ENCODE measurements at regions not wholly inside any gene's neighbourhood (a gene's known extent, or its start where the extent isn't known, plus 50 kb on each side); places are given as distances from the start of the nearest gene placed in this dataset.

GRCh38 chr13:107102676-107103075 is 534.7 kb upstream of the ARGLU1 start:
- no peak overlapping the region for H4K91ac ChIP-seq (ENCODE audit: low read length)
- H3K18ac ChIP-seq (ENCODE audit: low read depth in 1 of 2, low read length in 2 of 2): no peak overlapping the region
- H3K9ac ChIP-seq (ENCODE audit: low read length): no peak overlapping the region
- H3K14ac ChIP-seq (ENCODE audit: low read length in 2 of 2): no peak overlapping the region
- H2BK15ac ChIP-seq (ENCODE audit: low read depth, poor library complexity, severe bottlenecking): no peak overlapping the region
- no peaks in the 10 kb centered on the region for H3K79me1 ChIP-seq (replicated peaks; ENCODE audit: low read length, poor library complexity, severe bottlenecking)
- no CpG with 5 or more reads among the region's 1 CpG for WGBS
- H2BK120ac ChIP-seq (ENCODE audit: low read depth, low read length): no peak overlapping the region
- no peak overlapping the region for H2AK5ac ChIP-seq (ENCODE audit: low read length, severe bottlenecking)
- no peak overlapping the region for H2BK12ac ChIP-seq (ENCODE audit: low read length in 2 of 2)
- no peak overlapping the region for H3K4me2 ChIP-seq (ENCODE audit: low read length, poor library complexity, severe bottlenecking)
- no peak overlapping the region for H3K4me3 ChIP-seq (ENCODE audit: insufficient read depth in 1 of 2, low read depth in 1 of 2, low read length in 2 of 2)
- H2BK5ac ChIP-seq (ENCODE audit: low read depth, low read length, poor library complexity, severe bottlenecking): no peak overlapping the region
- no peaks in the 10 kb centered on the region for H3K36me3 ChIP-seq (ENCODE audit: control insufficient read depth in 1 of 2, insufficient read depth in 2 of 2, low read depth in 1 of 2, low read length in 2 of 2)
- peaks cover 6% of the 10 kb centered on the region for H3K4me1 ChIP-seq (ENCODE audit: control insufficient read depth, insufficient read depth, low read depth, low read length)
- H2AFZ ChIP-seq (ENCODE audit: low read depth, low read length): no peak overlapping the region
- H3K4ac ChIP-seq (ENCODE audit: low read depth in 1 of 2, low read length in 2 of 2): no peak overlapping the region
- no peak overlapping the region for H3K27ac ChIP-seq (ENCODE audit: low read length, poor library complexity, severe bottlenecking)
- H3K9me3 ChIP-seq (ENCODE audit: control insufficient read depth, low read length): no peaks in the 10 kb centered on the region
- no peaks in the 10 kb centered on the region for H3K27me3 ChIP-seq (ENCODE audit: control insufficient read depth in 1 of 2, insufficient read depth in 1 of 2, low read length in 2 of 2)
- no peak overlapping the region for H3K23ac ChIP-seq (ENCODE audit: low read length in 2 of 2)
- no peak for DNase-seq
- H4K8ac ChIP-seq (ENCODE audit: low read length): no peak overlapping the region

- Histone ChIP-seq H2BK12ac (ENCODE audit: low read length in 2 of 2) (no peak overlapping the region), H4K8ac (ENCODE audit: low read length) (no peak overlapping the region), H3K18ac (ENCODE audit: low read depth in 1 of 2, low read length in 2 of 2) (no peak overlapping the region), H2BK120ac (ENCODE audit: low read depth, low read length) (no peak overlapping the region), H3K36me3 (ENCODE audit: control insufficient read depth in 1 of 2, insufficient read depth in 2 of 2, low read depth in 1 of 2, low read length in 2 of 2) (no peaks in the 10 kb centered on the region), H4K91ac (ENCODE audit: low read length) (no peak overlapping the region), H3K14ac (ENCODE audit: low read length in 2 of 2) (no peak overlapping the region), H3K4me3 (ENCODE audit: insufficient read depth in 1 of 2, low read depth in 1 of 2, low read length in 2 of 2) (no peak overlapping the region), H3K27ac (ENCODE audit: low read length, poor library complexity, severe bottlenecking) (peak overlapping the region; percentile 81), H2BK15ac (ENCODE audit: low read depth, poor library complexity, severe bottlenecking) (no peak overlapping the region), H3K9ac (ENCODE audit: low read length) (peak overlapping the region; percentile 57), H3K9me3 (ENCODE audit: control insufficient read depth, low read length) (no peaks in the 10 kb centered on the region), H2AFZ (ENCODE audit: low read depth, low read length) (no peak overlapping the region), H2BK5ac (ENCODE audit: low read depth, low read length, poor library complexity, severe bottlenecking) (no peak overlapping the region), H3K79me1 (replicated peaks; ENCODE audit: low read length, poor library complexity, severe bottlenecking) (no peaks in the 10 kb centered on the region), H2AK5ac (ENCODE audit: low read length, severe bottlenecking) (no peak overlapping the region), H3K4me2 (ENCODE audit: low read length, poor library complexity, severe bottlenecking) (no peak overlapping the region), H3K23ac (ENCODE audit: low read length in 2 of 2) (no peak overlapping the region), H3K4ac (ENCODE audit: low read depth in 1 of 2, low read length in 2 of 2) (no peak overlapping the region), H3K4me1 (ENCODE audit: control insufficient read depth, insufficient read depth, low read depth, low read length) (peaks cover 6% of the 10 kb centered on the region), H3K27me3 (ENCODE audit: control insufficient read depth in 1 of 2, insufficient read depth in 1 of 2, low read length in 2 of 2) (no peaks in the 10 kb centered on the region)
- DNase-seq: peak; percentile 50
- WGBS: 40% methylated on average over 3 of the region's 3 CpGs
Observed at GRCh38 chr13:107099661-107100060, 531.7 kb upstream of the ARGLU1 start.

GRCh38 chr13:107097916-107098315 is 530.0 kb upstream of the ARGLU1 start:
- DNase-seq: no peak
- 86% methylated on average over 6 of the region's 7 CpGs for WGBS
- H3K79me1 ChIP-seq (replicated peaks; ENCODE audit: low read length, poor library complexity, severe bottlenecking): no peaks in the 10 kb centered on the region
- H2BK12ac ChIP-seq (ENCODE audit: low read length in 2 of 2): no peak overlapping the region
- H2AFZ ChIP-seq (ENCODE audit: low read depth, low read length): no peak overlapping the region
- no peak overlapping the region for H2BK15ac ChIP-seq (ENCODE audit: low read depth, poor library complexity, severe bottlenecking)
- no peak overlapping the region for H3K4ac ChIP-seq (ENCODE audit: low read depth in 1 of 2, low read length in 2 of 2)
- H3K9me3 ChIP-seq (ENCODE audit: control insufficient read depth, low read length): no peaks in the 10 kb centered on the region
- H3K27ac ChIP-seq (ENCODE audit: low read length, poor library complexity, severe bottlenecking): no peak overlapping the region
- H3K4me3 ChIP-seq (ENCODE audit: insufficient read depth in 1 of 2, low read depth in 1 of 2, low read length in 2 of 2): no peak overlapping the region
- H3K4me2 ChIP-seq (ENCODE audit: low read length, poor library complexity, severe bottlenecking): no peak overlapping the region
- no peaks in the 10 kb centered on the region for H3K27me3 ChIP-seq (ENCODE audit: control insufficient read depth in 1 of 2, insufficient read depth in 1 of 2, low read length in 2 of 2)
- H2BK5ac ChIP-seq (ENCODE audit: low read depth, low read length, poor library complexity, severe bottlenecking): no peak overlapping the region
- H3K14ac ChIP-seq (ENCODE audit: low read length in 2 of 2): no peak overlapping the region
- no peak overlapping the region for H3K23ac ChIP-seq (ENCODE audit: low read length in 2 of 2)
- no peaks in the 10 kb centered on the region for H3K36me3 ChIP-seq (ENCODE audit: control insufficient read depth in 1 of 2, insufficient read depth in 2 of 2, low read depth in 1 of 2, low read length in 2 of 2)
- no peak overlapping the region for H4K8ac ChIP-seq (ENCODE audit: low read length)
- H3K9ac ChIP-seq (ENCODE audit: low read length): no peak overlapping the region
- H3K4me1 ChIP-seq (ENCODE audit: control insufficient read depth, insufficient read depth, low read depth, low read length): peaks cover 3% of the 10 kb centered on the region
- H2AK5ac ChIP-seq (ENCODE audit: low read length, severe bottlenecking): no peak overlapping the region
- no peak overlapping the region for H3K18ac ChIP-seq (ENCODE audit: low read depth in 1 of 2, low read length in 2 of 2)
- no peak overlapping the region for H4K91ac ChIP-seq (ENCODE audit: low read length)
- no peak overlapping the region for H2BK120ac ChIP-seq (ENCODE audit: low read depth, low read length)

GRCh38 chr13:107095876-107096275 is 527.9 kb upstream of the ARGLU1 start:
- no CpG with 5 or more reads among the region's 2 CpGs for WGBS
- no peak overlapping the region for H3K14ac ChIP-seq (ENCODE audit: low read length in 2 of 2)
- no peak overlapping the region for H2BK120ac ChIP-seq (ENCODE audit: low read depth, low read length)
- no peaks in the 10 kb centered on the region for H3K9me3 ChIP-seq (ENCODE audit: control insufficient read depth, low read length)
- no peak overlapping the region for H2AK5ac ChIP-seq (ENCODE audit: low read length, severe bottlenecking)
- H3K4ac ChIP-seq (ENCODE audit: low read depth in 1 of 2, low read length in 2 of 2): no peak overlapping the region
- H2BK12ac ChIP-seq (ENCODE audit: low read length in 2 of 2): no peak overlapping the region
- no peak overlapping the region for H2BK5ac ChIP-seq (ENCODE audit: low read depth, low read length, poor library complexity, severe bottlenecking)
- H3K27ac ChIP-seq (ENCODE audit: low read length, poor library complexity, severe bottlenecking): no peak overlapping the region
- no peak for DNase-seq
- peaks cover 3% of the 10 kb centered on the region for H3K4me1 ChIP-seq (ENCODE audit: control insufficient read depth, insufficient read depth, low read depth, low read length)
- H4K8ac ChIP-seq (ENCODE audit: low read length): no peak overlapping the region
- H3K36me3 ChIP-seq (ENCODE audit: control insufficient read depth in 1 of 2, insufficient read depth in 2 of 2, low read depth in 1 of 2, low read length in 2 of 2): no peaks in the 10 kb centered on the region
- H3K4me2 ChIP-seq (ENCODE audit: low read length, poor library complexity, severe bottlenecking): no peak overlapping the region
- H3K4me3 ChIP-seq (ENCODE audit: insufficient read depth in 1 of 2, low read depth in 1 of 2, low read length in 2 of 2): no peak overlapping the region
- H2BK15ac ChIP-seq (ENCODE audit: low read depth, poor library complexity, severe bottlenecking): no peak overlapping the region
- no peak overlapping the region for H3K18ac ChIP-seq (ENCODE audit: low read depth in 1 of 2, low read length in 2 of 2)
- no peaks in the 10 kb centered on the region for H3K79me1 ChIP-seq (replicated peaks; ENCODE audit: low read length, poor library complexity, severe bottlenecking)
- no peak overlapping the region for H3K23ac ChIP-seq (ENCODE audit: low read length in 2 of 2)
- H2AFZ ChIP-seq (ENCODE audit: low read depth, low read length): no peak overlapping the region
- no peaks in the 10 kb centered on the region for H3K27me3 ChIP-seq (ENCODE audit: control insufficient read depth in 1 of 2, insufficient read depth in 1 of 2, low read length in 2 of 2)
- H3K9ac ChIP-seq (ENCODE audit: low read length): no peak overlapping the region
- no peak overlapping the region for H4K91ac ChIP-seq (ENCODE audit: low read length)

All from mesenchymal stem cell (in vitro differentiated cells and primary cell).